GM23338 (cell line): ENCODE measurements at regions not wholly inside any gene's neighbourhood (a gene's known extent, or its start where the extent isn't known, plus 50 kb on each side); places are given as distances from the start of the nearest gene placed in this dataset.

Source experiments
- CREB1 ChIP-seq: fragments of 250-450 bp; sonication (Bioruptor Pico); IDR thresholded peaks from 2 replicates; pipeline ENCODE4 v1.5.0; 2020; ENCODE audit warnings: low read depth, mild to moderate bottlenecking, moderate library complexity
- CTCF ChIP-seq, 2 experiments: fragments of 200-600 bp in 1 of 2; sonication (generic) in 1 of 2; conservative IDR thresholded peaks; 2 replicates each; pipeline versions ENCODE4 v1.5.1 to v1.6.1; 2016 to 2017; ENCODE audit warnings: antibody characterized with exemption in 2 of 2, low read depth in 2 of 2, mild to moderate bottlenecking in 2 of 2, moderate library complexity in 1 of 2
- ETS1 ChIP-seq: IDR thresholded peaks from 2 replicates; pipeline ENCODE4 v1.6.1; 2016; ENCODE audit warnings: antibody characterized with exemption
- EZH2 ChIP-seq: fragments of 200-600 bp; sonication (generic); IDR thresholded peaks from one replicate; pipeline ENCODE4 v1.8.0; 2017; ENCODE audit warnings: antibody characterized with exemption, mild to moderate bottlenecking, low read depth; ENCODE audit not compliant: unreplicated experiment
- EZH2phosphoT487 ChIP-seq: fragments of 200-600 bp; sonication (generic); IDR thresholded peaks from one replicate; pipeline ENCODE4 v1.8.1; 2018; ENCODE audit warnings: antibody characterized with exemption; ENCODE audit not compliant: unreplicated experiment
- JUNB ChIP-seq: IDR thresholded peaks from one replicate; pipeline ENCODE4 v1.6.1; 2016; ENCODE audit warnings: antibody characterized with exemption; ENCODE audit not compliant: unreplicated experiment
- NANOG ChIP-seq: IDR thresholded peaks from 2 replicates; pipeline ENCODE4 v1.6.1; 2016; ENCODE audit warnings: antibody characterized with exemption, borderline replicate concordance
- POLR2AphosphoS5 ChIP-seq: IDR thresholded peaks from 2 replicates; pipeline ENCODE4 v1.6.1; 2016; ENCODE audit warnings: antibody characterized with exemption, low read depth
- REST ChIP-seq: IDR thresholded peaks from one replicate; pipeline ENCODE4 v1.6.1; 2018; ENCODE audit warnings: antibody characterized with exemption; ENCODE audit not compliant: unreplicated experiment
- STAT1 ChIP-seq: IDR thresholded peaks from one replicate; pipeline ENCODE4 v1.6.1; 2016; ENCODE audit warnings: antibody characterized with exemption; ENCODE audit not compliant: unreplicated experiment
- ZNF331 ChIP-seq: fragments of 250-450 bp; sonication (Bioruptor Pico); IDR thresholded peaks from 2 replicates; pipeline ENCODE4 v1.5.0; 2020; ENCODE audit warnings: low read depth, mild to moderate bottlenecking, moderate library complexity

GRCh38 chr5:77948476-77948875, 172.3 kb upstream of the TBCA start:
- TF ChIP-seq POLR2AphosphoS5 (no peak), CTCF (conservative IDR thresholded peaks at IDR 0.05; ENCODE audit: low read depth in 2 of 2) (no peak), EZH2phosphoT487 (no peak), EZH2 (no peak), NANOG (no peak), CREB1 (CRISPR knock-in tag) (no peak), REST (no peak), JUNB (no peak), ZNF331 (CRISPR knock-in tag) (no peak), STAT1 (no peak), ETS1 (no peak)
